Fibroblast of villous mesenchyme (primary cell): ENCODE measurements at regions not wholly inside any gene's neighbourhood (a gene's known extent, or its start where the extent isn't known, plus 50 kb on each side); places are given as distances from the start of the nearest gene placed in this dataset.

Experiments
- DNase-seq: peaks from one replicate; pipeline ENCODE4 v3.0.0-alpha.2; 2010; ENCODE audit warnings: low read depth
- H3K4me3 ChIP-seq: 2 replicates; pipeline ENCODE4 v1.5.1; 2011; ENCODE audit warnings: low read depth, mild to moderate bottlenecking, low read length
- TF ChIP-seq, protein P1 (sequence below): IDR thresholded peaks from 2 replicates; pipeline ENCODE4 v1.5.1; 2012; ENCODE audit warnings: low read depth, mild to moderate bottlenecking, low read length; ENCODE audit not compliant: insufficient read depth

DNA sequence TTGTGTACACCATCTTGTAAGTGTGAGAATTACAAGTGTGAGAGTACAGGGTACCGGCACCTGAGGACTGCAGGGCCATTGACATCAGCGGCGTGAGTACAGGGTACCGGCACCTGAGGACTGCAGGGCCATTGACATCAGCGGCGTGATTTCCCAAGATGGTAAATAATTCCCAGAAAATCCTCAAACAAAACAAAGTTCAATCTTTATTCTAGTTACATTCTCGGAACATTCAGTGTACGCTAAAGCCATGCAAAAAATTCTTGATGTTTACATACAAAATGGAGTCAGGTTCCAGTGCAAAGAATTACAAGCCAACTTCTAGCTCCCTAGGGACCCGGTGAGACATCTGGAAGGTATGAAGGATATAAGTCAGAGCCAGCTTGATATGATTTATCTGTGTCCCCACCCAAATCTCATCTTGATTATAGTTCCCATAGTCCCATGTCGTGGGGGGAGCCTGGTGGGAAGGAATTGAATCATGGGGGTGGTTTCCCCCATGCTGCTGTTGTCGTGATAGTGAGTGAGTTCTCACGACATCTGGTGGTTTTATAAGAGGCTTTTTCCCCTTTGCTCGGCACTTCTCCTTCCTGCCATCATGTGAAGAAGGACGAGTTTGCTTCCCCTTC, 172.7 kb downstream of the TTLL2 start:
- H3K4me3 ChIP-seq = no peak overlapping the region
- no peak for DNase-seq
- TF ChIP-seq, protein P1, sequence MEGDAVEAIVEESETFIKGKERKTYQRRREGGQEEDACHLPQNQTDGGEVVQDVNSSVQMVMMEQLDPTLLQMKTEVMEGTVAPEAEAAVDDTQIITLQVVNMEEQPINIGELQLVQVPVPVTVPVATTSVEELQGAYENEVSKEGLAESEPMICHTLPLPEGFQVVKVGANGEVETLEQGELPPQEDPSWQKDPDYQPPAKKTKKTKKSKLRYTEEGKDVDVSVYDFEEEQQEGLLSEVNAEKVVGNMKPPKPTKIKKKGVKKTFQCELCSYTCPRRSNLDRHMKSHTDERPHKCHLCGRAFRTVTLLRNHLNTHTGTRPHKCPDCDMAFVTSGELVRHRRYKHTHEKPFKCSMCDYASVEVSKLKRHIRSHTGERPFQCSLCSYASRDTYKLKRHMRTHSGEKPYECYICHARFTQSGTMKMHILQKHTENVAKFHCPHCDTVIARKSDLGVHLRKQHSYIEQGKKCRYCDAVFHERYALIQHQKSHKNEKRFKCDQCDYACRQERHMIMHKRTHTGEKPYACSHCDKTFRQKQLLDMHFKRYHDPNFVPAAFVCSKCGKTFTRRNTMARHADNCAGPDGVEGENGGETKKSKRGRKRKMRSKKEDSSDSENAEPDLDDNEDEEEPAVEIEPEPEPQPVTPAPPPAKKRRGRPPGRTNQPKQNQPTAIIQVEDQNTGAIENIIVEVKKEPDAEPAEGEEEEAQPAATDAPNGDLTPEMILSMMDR = no peak

DNA sequence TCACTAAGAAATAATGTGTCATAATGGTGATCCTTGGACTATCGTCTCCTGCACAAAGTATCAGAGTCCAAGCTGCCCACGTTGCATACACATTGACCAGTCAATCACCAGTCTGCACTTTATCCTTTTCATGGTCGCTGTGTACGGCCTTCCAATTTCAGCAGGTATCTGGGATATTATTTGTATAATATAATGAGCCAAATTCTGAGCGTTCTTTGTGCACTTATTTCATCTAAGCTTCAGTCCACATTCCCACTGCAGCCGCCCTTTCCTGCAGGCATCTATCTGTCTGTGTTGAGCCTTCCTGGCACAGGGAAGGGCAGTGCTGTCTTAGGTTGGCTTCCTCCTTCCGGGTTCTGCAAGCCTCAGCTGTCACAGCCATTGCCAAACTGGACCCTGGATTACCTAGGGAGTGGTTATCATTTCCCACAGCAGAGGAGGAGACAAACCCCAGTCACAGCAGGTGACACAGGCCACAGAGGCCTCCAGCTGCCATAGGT, 174.3 kb downstream of the TTLL2 start:
- TF ChIP-seq, protein P1 = no peak
- H3K4me3 ChIP-seq = no peak overlapping the region
- DNase-seq = no peak

DNA sequence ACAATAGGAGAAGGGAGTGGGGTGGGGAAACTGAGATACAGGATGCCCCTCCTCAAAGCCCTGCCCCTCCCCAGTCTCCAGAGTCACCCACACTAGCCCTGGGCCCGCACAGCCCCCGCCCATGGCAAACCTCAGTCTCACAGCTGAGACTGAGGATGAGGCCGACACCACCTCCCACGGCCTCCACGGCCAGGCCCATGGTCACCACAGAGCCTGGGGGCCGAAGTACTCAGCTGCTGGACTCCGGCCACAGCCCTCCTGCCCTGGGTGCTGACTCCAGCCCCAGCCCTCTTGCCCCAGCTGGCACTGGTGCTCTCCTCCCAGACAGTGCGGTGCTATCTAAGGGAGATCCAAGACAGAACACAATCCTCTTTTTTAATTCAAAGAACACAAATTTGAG, 176.1 kb downstream of the TTLL2 start:
- TF ChIP-seq, protein P1 = no peak
- DNase-seq = no peak
- H3K4me3 ChIP-seq = no peak overlapping the region

DNA sequence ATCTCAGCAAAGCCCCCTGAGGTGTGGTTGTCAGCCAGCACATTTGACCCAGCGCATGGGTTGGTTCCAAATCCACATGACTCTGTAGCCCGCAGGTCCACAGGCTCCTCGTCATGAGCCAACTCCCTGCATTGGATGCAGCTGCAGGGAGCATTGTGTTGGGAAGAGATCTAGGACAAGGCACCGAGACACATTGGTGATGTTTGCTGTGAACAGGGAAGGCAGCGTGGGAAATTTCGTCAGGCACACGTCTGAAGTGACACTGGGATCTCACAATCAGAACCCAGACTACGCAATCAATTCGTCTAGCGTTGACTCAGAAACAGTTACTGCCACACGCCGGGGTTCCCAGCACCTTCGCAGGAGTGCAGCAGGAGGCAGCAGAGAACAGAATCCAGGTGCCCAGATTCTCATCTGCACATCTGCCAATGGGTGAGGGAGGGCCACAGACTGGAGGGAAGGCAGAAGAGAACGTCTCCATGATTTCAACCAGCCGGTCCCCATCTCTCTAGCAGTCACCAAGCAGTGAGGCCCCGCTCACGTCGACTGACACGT, 177.0 kb downstream of the TTLL2 start:
- TF ChIP-seq, protein P1 = no peak
- no peak for DNase-seq
- H3K4me3 ChIP-seq = no peak overlapping the region

DNA sequence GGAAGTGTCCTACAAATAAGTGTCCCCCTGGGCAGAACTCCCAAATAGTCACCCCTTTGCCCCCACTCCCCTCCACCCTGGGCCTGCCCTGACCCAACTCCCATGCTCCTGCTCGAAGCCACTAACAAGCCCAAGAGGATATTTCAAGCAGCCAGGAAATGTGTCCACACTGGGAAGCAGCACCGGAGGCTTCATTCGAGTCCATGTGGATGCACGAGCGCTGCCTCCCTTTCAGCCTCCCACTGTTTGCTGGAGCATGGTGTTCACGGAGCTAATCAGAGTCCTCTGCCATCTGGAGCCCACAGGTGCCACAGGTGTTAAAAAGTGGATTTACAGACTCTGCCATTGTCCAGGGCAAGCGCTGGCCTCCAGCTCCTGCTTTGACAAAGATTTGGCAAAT, 177.6 kb downstream of the TTLL2 start:
- no peak overlapping the region for H3K4me3 ChIP-seq
- TF ChIP-seq, protein P1 = no peak
- DNase-seq = no peak

DNA sequence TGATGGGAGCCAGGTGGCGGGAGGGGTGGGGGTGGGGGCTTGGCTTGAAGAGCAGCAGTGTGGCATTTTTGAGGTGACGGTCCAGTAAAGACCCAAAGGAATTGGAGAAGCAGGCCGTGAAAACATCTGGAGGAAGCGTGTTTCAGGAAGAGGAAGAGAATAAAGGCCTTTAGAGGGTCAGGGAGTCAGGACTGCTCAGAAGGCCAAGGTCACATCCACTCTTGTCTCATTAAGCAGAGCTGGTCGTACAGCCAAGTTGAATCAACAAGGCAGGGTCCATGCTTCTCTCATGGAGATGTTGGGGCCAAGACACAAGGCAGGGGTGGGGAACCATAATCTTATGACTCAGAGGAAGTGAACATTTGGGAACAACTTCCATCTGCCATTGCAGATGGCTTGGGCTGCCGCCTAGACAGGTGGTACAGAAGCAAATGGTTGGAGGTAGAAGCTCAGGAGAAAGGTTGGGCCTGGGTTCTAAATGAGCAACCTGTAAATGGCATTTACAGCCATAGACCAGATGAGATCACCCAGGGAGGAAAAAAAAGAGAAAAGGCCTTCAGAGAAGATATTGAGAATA, 179.6 kb downstream of the TTLL2 start:
- no peak for DNase-seq
- no peak overlapping the region for H3K4me3 ChIP-seq
- TF ChIP-seq, protein P1 = no peak
